Astrocyte (in vitro differentiated cells and primary cell): ENCODE measurements at regions not wholly inside any gene's neighbourhood (a gene's known extent, or its start where the extent isn't known, plus 50 kb on each side); places are given as distances from the start of the nearest gene placed in this dataset.

Experiments used
- CTCF ChIP-seq: IDR thresholded peaks from 2 replicates; pipeline ENCODE4 v1.5.1; 2011; ENCODE audit warnings: low read depth, mild to moderate bottlenecking, inconsistent platforms, low read length, moderate library complexity; ENCODE audit not compliant: insufficient read depth
- EZH2 ChIP-seq: IDR thresholded peaks from 2 replicates; pipeline ENCODE4 v1.6.1; 2012; ENCODE audit warnings: mild to moderate bottlenecking, low read length, inconsistent platforms; ENCODE audit not compliant: insufficient read depth

- TF ChIP-seq CTCF (no peak), EZH2 (no peak)
These were observed 211.8 kb downstream of the GLUD2 start for GRCh38 chrX:121259170-121259569.
